Immature natural killer cell (primary cell): ENCODE measurements at regions not wholly inside any gene's neighbourhood (a gene's known extent, or its start where the extent isn't known, plus 50 kb on each side); places are given as distances from the start of the nearest gene placed in this dataset.
"Not testable (repeated sequence)": the region's sequence is repeated elsewhere in the genome, so short reads cannot be mapped to it uniquely, and the experiment has no call there.

Source experiments
- DNase-seq, 3 donors: peaks; one replicate each; pipeline ENCODE4 v3.0.0; 2022; ENCODE audit warnings: mixed read lengths in 1 of 3
- H3K27ac Mint-ChIP-seq, 6 donors: one replicate each; pipeline ENCODE4 v1.8.0; 2020; ENCODE audit warnings: mixed read lengths in 6 of 6, mild to moderate bottlenecking in 5 of 6, inconsistent platforms in 4 of 6, moderate library complexity in 3 of 6
- H3K27me3 Mint-ChIP-seq, 3 donors: one replicate each; pipeline ENCODE4 v1.8.0; 2020 to 2021; ENCODE audit warnings: low read depth in 3 of 3, mild to moderate bottlenecking in 3 of 3, mixed read lengths in 3 of 3, moderate library complexity in 3 of 3, inconsistent platforms in 1 of 3
- H3K36me3 Mint-ChIP-seq, 3 donors: one replicate each; pipeline ENCODE4 v1.8.0; 2020; ENCODE audit warnings: mixed read lengths in 3 of 3, inconsistent platforms in 2 of 3, mild to moderate bottlenecking in 2 of 3
- H3K4me1 Mint-ChIP-seq, 2 donors: one replicate each; pipeline ENCODE4 v1.8.0; 2020; ENCODE audit warnings: inconsistent platforms in 2 of 2, mild to moderate bottlenecking in 2 of 2, mixed read lengths in 2 of 2, moderate library complexity in 1 of 2
- H3K4me3 Mint-ChIP-seq, 5 donors: one replicate each; pipeline ENCODE4 v1.8.0; 2020; ENCODE audit warnings: mild to moderate bottlenecking in 5 of 5, mixed read lengths in 5 of 5, inconsistent platforms in 3 of 5, moderate library complexity in 3 of 5
- H3K9me3 Mint-ChIP-seq, 6 donors: one replicate each; pipeline ENCODE4 v1.8.0; 2020; ENCODE audit warnings: mild to moderate bottlenecking in 6 of 6, mixed read lengths in 6 of 6, inconsistent platforms in 4 of 6, moderate library complexity in 3 of 6

- Mint-ChIP-seq H3K27ac (no peak overlapping the region), H3K4me3 (no peak overlapping the region), H3K4me1 (no peaks in the 10 kb centered on the region), H3K36me3 (no peaks in the 10 kb centered on the region), H3K27me3 (peaks cover 0 to 5% (median 1%) of the 10 kb centered on the region in 3 donors), H3K9me3 (peaks cover 8 to 25% (median 16%) of the 10 kb centered on the region in 6 donors)
- no peak for DNase-seq
These were observed 375.9 kb downstream of the NXPH1 start for GRCh38 chr7:8809320-8809719.

DNA sequence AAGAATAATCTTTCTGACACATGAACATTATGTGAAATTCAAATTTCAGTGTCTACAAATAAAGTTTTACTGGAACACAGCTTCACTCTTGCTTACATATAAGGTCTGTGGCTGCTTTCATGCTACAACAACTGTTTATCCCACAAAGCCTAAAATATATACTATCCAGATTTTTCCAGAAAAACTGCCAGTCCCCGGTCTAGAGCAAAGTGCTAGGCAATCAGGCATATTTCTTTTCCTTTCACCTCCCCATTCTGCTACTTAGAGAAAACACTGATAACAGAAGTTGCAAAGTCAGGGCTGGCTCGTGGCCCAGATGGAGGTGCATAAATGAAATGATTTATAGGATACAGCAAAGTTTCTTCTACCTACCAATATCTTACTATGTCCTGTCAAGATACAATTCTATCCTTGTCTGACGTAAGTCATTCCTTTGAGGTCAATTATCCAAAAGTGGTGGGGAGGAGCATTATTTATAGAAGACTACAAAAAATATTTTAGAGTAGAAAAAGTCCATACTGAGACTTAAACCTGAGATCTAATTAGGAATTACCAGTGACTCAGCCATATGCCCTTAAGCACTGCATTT, 384.1 kb downstream of the NXPH1 start:
- Mint-ChIP-seq H3K36me3 (no peaks in the 10 kb centered on the region), H3K4me1 (no peaks in the 10 kb centered on the region), H3K4me3 (no peak overlapping the region), H3K27ac (no peak overlapping the region), H3K27me3 (no peaks in the 10 kb centered on the region), H3K9me3 (peaks cover 0 to 31% (median 7%) of the 10 kb centered on the region in 6 donors)
- no peak for DNase-seq

GRCh38 chr7:8818406-8818805, 385.0 kb downstream of the NXPH1 start:
- Mint-ChIP-seq H3K36me3 (no peaks in the 10 kb centered on the region), H3K9me3 (peaks cover 0 to 33% (median 9%) of the 10 kb centered on the region in 6 donors), H3K4me1 (no peaks in the 10 kb centered on the region), H3K27ac (no peak overlapping the region), H3K27me3 (no peaks in the 10 kb centered on the region), H3K4me3 (no peak overlapping the region)
- DNase-seq = no peak

DNA sequence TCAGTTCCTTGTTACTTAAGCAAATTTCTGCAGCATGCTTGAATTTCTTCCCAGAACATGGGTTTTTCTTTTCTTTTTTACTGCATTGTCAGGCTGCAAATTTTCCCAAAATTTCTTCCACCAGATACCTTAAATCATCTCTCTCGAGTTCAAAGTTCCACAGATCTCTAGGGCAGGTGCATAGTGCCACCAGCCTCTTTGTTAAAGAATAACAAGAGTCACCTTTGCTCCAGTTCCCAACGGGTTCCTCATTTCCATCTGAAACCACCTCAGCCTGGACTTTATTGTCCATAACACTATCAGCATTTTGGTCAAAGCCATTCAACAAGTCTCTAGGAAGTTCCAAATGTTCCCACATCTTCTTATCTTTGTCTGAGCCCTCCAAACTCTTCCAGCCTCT, 389.2 kb downstream of the NXPH1 start:
- no peaks in the 10 kb centered on the region for H3K4me1 Mint-ChIP-seq
- H3K27me3 Mint-ChIP-seq = no peaks in the 10 kb centered on the region
- H3K4me3 Mint-ChIP-seq = no peak overlapping the region
- no peaks in the 10 kb centered on the region for H3K36me3 Mint-ChIP-seq
- H3K9me3 Mint-ChIP-seq = peaks cover 0 to 30% (median 13%) of the 10 kb centered on the region in 6 donors
- no peak for DNase-seq
- no peak overlapping the region for H3K27ac Mint-ChIP-seq

DNA sequence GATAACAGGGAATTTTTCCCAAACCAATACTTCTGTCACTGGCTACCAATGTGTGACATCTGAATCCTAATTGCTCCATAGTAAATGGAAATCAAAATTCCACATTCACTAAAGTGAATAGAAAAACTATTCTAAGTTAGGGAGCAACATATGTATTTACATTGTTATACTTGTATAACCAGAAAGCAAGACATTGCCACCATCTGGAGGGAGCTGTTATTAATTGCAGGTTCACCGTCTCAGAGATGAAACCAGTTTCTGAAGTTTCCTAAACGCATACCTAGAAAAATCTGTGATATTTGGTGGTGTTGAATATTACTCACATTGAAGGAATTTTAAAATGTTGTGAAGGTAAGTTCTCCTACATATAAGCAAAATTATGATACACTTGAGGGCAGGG, 390.1 kb downstream of the NXPH1 start:
- no peaks in the 10 kb centered on the region for H3K36me3 Mint-ChIP-seq
- no peak for DNase-seq
- no peak overlapping the region for H3K4me3 Mint-ChIP-seq
- no peaks in the 10 kb centered on the region for H3K4me1 Mint-ChIP-seq
- H3K27me3 Mint-ChIP-seq = no peaks in the 10 kb centered on the region
- no peak overlapping the region for H3K27ac Mint-ChIP-seq
- H3K9me3 Mint-ChIP-seq = peaks cover 0 to 27% (median 12%) of the 10 kb centered on the region in 6 donors

DNA sequence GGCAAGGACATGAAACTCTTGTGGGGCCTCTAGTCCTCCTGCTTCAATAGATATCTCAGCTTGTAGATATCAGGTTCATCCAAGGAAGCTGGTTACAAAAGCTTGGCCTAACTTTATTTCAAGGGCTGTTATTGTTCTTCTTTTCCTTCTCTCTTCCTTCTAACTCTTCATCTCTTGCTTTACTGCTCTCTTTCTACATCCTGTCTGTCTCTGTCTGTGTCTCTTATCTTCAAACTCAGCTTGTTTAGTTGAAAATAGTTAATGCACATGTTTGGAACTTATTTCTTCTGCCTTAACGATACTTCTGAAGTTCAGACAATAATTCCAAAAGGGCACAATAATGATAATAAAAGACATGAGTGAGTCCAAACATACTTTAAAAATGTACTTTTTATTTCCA, 393.9 kb downstream of the NXPH1 start:
- Mint-ChIP-seq H3K27ac (no peak overlapping the region), H3K4me3 (no peak overlapping the region), H3K36me3 (no peaks in the 10 kb centered on the region), H3K4me1 (no peaks in the 10 kb centered on the region), H3K9me3 (peaks cover 0 to 33% (median 12%) of the 10 kb centered on the region in 6 donors), H3K27me3 (no peaks in the 10 kb centered on the region)
- no peak for DNase-seq

DNA sequence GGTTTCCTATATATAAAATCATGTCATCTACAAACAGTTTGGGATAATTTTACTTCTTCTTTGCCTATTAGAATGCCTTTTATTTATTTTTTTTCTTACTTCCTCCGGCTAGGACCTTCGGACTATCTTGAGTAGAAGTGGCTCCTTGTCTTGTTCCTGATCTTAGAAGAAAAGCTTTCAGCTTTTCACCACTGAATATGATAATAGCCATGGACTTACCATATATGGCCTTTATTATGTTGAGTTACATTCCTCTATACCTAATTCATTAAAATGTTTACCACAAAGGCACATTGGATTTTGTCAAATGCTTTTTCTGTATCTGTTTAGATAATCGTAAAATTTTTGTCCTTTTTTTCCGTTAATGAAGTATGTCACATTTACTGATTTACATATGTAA, 395.7 kb downstream of the NXPH1 start:
- peaks cover 0 to 2% (median 0%) of the 10 kb centered on the region in 3 donors for H3K27me3 Mint-ChIP-seq
- H3K27ac Mint-ChIP-seq = no peak overlapping the region
- peaks cover 2 to 36% (median 14%) of the 10 kb centered on the region in 6 donors for H3K9me3 Mint-ChIP-seq
- no peak overlapping the region for H3K4me3 Mint-ChIP-seq
- H3K4me1 Mint-ChIP-seq = no peaks in the 10 kb centered on the region
- H3K36me3 Mint-ChIP-seq = no peaks in the 10 kb centered on the region
- no peak for DNase-seq

DNA sequence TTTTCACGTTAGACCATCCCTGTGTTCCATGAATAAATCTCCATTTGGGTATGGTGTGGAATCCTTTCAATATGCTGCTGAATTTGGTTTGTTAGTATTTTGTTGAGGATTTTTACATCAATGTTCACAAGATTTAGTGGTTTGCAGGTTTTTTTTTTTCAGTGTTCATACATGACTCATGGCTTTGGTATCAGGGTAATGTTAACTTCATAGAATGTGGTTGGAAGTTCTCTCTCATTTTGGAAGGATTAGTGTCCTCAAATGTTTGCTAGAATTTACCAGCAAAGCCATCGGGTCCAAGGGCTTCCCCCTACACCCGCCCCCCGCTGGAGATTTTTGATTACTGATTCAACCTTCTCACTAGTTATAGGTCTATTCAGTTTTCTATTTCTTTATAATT, 398.0 kb downstream of the NXPH1 start:
- no peak overlapping the region for H3K4me3 Mint-ChIP-seq
- no peaks in the 10 kb centered on the region for H3K36me3 Mint-ChIP-seq
- H3K27me3 Mint-ChIP-seq = peaks cover 2% of the 10 kb centered on the region in 3 donors

DNA sequence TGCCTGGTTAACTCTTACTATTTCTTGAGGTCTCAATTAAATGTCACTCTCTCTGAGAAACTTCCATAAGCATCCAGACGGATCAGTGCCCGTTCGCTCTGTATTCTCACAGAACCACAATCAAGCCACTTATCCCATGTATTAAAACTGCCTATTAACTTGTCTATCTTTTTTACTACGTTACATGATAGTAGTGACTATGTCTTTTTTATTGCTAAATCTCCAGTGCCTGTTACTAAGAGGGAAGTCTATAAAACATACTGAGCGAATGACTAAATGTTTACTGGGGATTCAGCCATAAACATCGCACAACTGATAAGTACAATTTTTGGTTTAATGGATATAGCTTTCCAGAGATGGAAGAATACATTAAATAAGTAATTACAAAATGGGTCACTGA, 399.9 kb downstream of the NXPH1 start:
- H3K27me3 Mint-ChIP-seq = peaks cover 2% of the 10 kb centered on the region in 3 donors
- no peak overlapping the region for H3K27ac Mint-ChIP-seq
- no peak overlapping the region for H3K4me3 Mint-ChIP-seq
- no peak for DNase-seq
- no peaks in the 10 kb centered on the region for H3K4me1 Mint-ChIP-seq
- peaks cover 2 to 61% (median 22%) of the 10 kb centered on the region in 6 donors for H3K9me3 Mint-ChIP-seq
- no peaks in the 10 kb centered on the region for H3K36me3 Mint-ChIP-seq

More for the DNA sequence above, 398.0 kb downstream of the NXPH1 start:
- DNase-seq = no peak
- H3K9me3 Mint-ChIP-seq = peaks cover 2 to 50% (median 18%) of the 10 kb centered on the region in 6 donors
- H3K4me1 Mint-ChIP-seq = no peaks in the 10 kb centered on the region
- H3K27ac Mint-ChIP-seq = no peak overlapping the region

GRCh38 chr7:8841171-8841570, 407.8 kb downstream of the NXPH1 start:
- H3K27me3 Mint-ChIP-seq = no peaks in the 10 kb centered on the region
- H3K36me3 Mint-ChIP-seq = no peaks in the 10 kb centered on the region
- DNase-seq = no peak
- no peak overlapping the region for H3K27ac Mint-ChIP-seq
- H3K4me1 Mint-ChIP-seq = no peaks in the 10 kb centered on the region
- H3K9me3 Mint-ChIP-seq = peaks cover 3 to 32% (median 19%) of the 10 kb centered on the region in 6 donors
- no peak overlapping the region for H3K4me3 Mint-ChIP-seq

GRCh38 chr7:8871716-8872115, 438.3 kb downstream of the NXPH1 start:
- H3K36me3 Mint-ChIP-seq = peaks cover 0 to 1% (median 0%) of the 10 kb centered on the region in 3 donors
- no peak overlapping the region for H3K4me3 Mint-ChIP-seq
- peaks cover 6 to 28% (median 8%) of the 10 kb centered on the region in 6 donors for H3K9me3 Mint-ChIP-seq
- no peak for DNase-seq
- no peaks in the 10 kb centered on the region for H3K4me1 Mint-ChIP-seq
- H3K27me3 Mint-ChIP-seq = peaks cover 0 to 1% (median 0%) of the 10 kb centered on the region in 3 donors
- H3K27ac Mint-ChIP-seq = no peak overlapping the region

DNA sequence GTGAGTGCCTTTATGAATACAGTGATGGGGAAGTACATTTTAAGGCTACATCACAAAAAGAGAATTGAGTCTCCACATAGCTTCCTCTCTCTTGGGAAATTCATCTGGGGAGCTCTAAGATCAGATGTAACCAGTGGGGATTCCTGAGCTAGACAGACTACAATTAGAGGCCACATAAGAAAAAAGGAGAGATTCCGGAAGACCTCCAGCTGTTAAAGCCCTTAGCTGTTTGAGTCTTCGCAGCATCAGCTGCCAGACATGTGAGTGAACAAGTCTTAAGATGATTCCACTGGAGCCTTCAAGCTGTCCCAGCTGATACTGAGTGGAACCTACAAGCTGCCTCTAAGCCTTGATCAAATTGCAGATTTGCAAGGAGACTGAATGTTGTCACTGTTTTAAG, 448.5 kb downstream of the NXPH1 start:
- no peaks in the 10 kb centered on the region for H3K36me3 Mint-ChIP-seq
- H3K27ac Mint-ChIP-seq = no peak overlapping the region
- H3K9me3 Mint-ChIP-seq = peaks cover 2 to 37% (median 26%) of the 10 kb centered on the region in 6 donors
- no peaks in the 10 kb centered on the region for H3K4me1 Mint-ChIP-seq
- no peak for DNase-seq
- H3K4me3 Mint-ChIP-seq = no peak overlapping the region
- peaks cover 0 to 2% (median 0%) of the 10 kb centered on the region in 3 donors for H3K27me3 Mint-ChIP-seq

DNA sequence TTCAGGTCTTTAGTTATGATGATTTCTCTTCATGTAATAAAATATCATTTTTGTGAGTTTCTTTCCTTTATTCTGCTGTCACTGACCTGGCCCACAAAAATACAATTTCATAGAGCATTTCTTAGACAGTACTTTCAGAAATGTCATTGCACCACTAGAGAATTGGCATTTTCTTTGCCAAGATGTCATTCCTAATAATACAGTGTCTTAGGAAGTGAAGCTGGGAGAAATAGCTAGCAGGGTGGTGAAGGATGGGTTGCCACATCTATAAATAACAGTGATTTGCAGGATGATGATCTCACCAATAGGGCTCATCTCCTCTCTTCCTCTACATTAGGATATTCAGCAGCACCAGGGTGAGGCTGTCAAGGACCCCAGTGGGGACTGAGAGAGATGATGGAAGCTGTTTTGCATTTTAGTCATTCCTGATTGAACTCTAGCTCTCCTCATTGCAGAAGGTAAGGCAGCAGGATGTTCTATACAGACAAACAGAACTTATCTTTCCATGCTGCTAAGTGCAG, 452.1 kb downstream of the NXPH1 start:
- no peak for DNase-seq
- Mint-ChIP-seq H3K36me3 (peaks cover 0 to 3% (median 0%) of the 10 kb centered on the region in 3 donors), H3K27ac (no peak overlapping the region), H3K4me1 (no peaks in the 10 kb centered on the region), H3K9me3 (peaks cover 4 to 38% (median 25%) of the 10 kb centered on the region in 6 donors), H3K4me3 (no peak overlapping the region), H3K27me3 (no peaks in the 10 kb centered on the region)

GRCh38 chr7:8890346-8890745, 456.9 kb downstream of the NXPH1 start:
- not testable (repeated sequence) for H3K4me3 Mint-ChIP-seq, H3K36me3 Mint-ChIP-seq, DNase-seq, H3K27me3 Mint-ChIP-seq, H3K27ac Mint-ChIP-seq, H3K4me1 Mint-ChIP-seq
- peaks cover 4 to 34% (median 23%) of the 10 kb centered on the region in 6 donors for H3K9me3 Mint-ChIP-seq

DNA sequence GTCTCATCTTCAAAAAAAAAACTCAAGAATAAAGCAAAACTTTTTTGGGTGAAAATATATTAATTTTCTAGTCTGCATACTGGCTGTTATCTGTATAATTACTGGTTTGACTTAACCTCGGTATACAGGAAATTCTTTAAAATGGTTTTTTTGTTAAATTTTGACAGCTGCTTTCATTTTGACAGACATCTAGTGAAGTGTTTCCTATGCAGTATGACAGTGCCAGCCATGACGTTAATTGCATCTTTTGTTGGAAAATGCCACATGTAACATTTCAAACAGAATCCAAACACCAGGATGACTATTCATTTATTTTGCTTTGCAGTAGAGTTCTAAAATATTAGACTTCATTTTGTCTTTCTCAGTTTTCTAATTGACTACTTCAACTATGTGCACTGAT, 460.4 kb downstream of the NXPH1 start:
- Mint-ChIP-seq H3K9me3 (peaks cover 6 to 34% (median 20%) of the 10 kb centered on the region in 6 donors), H3K4me1 (no peaks in the 10 kb centered on the region), H3K36me3 (peaks cover 0 to 3% (median 3%) of the 10 kb centered on the region in 3 donors), H3K4me3 (no peak overlapping the region), H3K27ac (no peak overlapping the region), H3K27me3 (peaks cover 0 to 2% (median 2%) of the 10 kb centered on the region in 3 donors)
- DNase-seq = no peak
